SK-N-SH (cell line): ENCODE measurements at regions not wholly inside any gene's neighbourhood (a gene's known extent, or its start where the extent isn't known, plus 50 kb on each side); places are given as distances from the start of the nearest gene placed in this dataset.

ENCODE experiments used
- CTCF ChIA-PET: fragments of 300-600, 350-600 bp; formaldehyde crosslinking; extraction: SDS; loops from one replicate; lab custom pipeline; 2021; lab: Yijun Ruan, JAX
- POLR2A ChIA-PET: fragments of 350-600 bp; sonication (Branson Sonifier 250); formaldehyde crosslinking; extraction: SDS; loops from one replicate; lab custom pipeline; 2020; ENCODE audit warnings: antibody characterized with exemption, inconsistent platforms; lab: Yijun Ruan, JAX
- DNase-seq: peaks from one replicate; pipeline ENCODE4 v3.0.0; 2012
- H2AFZ ChIP-seq: fragments of 200-600 bp; sonication (generic); 2 replicates; pipeline ENCODE4 v1.8.1; 2016; ENCODE audit warnings: antibody characterized with exemption, mild to moderate bottlenecking, low read depth
- H3F3A ChIP-seq: fragments of 200-600 bp; sonication (generic); replicated peaks from 2 replicates; pipeline ENCODE3; 2016; ENCODE audit warnings: antibody characterized with exemption, mild to moderate bottlenecking; ENCODE audit not compliant: insufficient read depth
- H3K27ac ChIP-seq, 2 experiments: fragments of 200-500 bp in 1 of 2; fragments of 200-600 bp in 1 of 2; sonication (Bioruptor generic) in 1 of 2; sonication (generic), shearing (Covaris generic) in 1 of 2; 2 replicates each; pipeline versions ENCODE4 v1.5.1 to v1.6.1; 2014 to 2016; ENCODE audit warnings: low read depth in 2 of 2, inconsistent platforms in 1 of 2, low read length in 1 of 2, mild to moderate bottlenecking in 1 of 2, mixed read lengths in 1 of 2
- H3K27me3 ChIP-seq: fragments of 200-600 bp; sonication (generic), shearing (Covaris generic); 2 replicates; pipeline ENCODE4 v1.6.1; 2016; ENCODE audit warnings: mixed run types; ENCODE audit not compliant: insufficient read depth
- H3K36me3 ChIP-seq, 2 experiments: fragments of 200-500 bp in 1 of 2; fragments of 200-600 bp in 1 of 2; sonication (Bioruptor generic) in 1 of 2; sonication (generic) in 1 of 2; replicated peaks in 1 of 2; 2 replicates each; pipeline versions ENCODE3 to v1.5.1; 2014 to 2016; ENCODE audit warnings: low read length in 1 of 2, mild to moderate bottlenecking in 1 of 2; ENCODE audit not compliant: insufficient read depth in 2 of 2, control insufficient read depth in 1 of 2
- H3K4me1 ChIP-seq, 2 experiments: fragments of 200-500 bp in 1 of 2; fragments of 200-600 bp in 1 of 2; sonication (Bioruptor generic) in 1 of 2; sonication (generic), shearing (Covaris generic) in 1 of 2; 2 replicates each; pipeline versions ENCODE4 v1.5.1 to v1.6.1; 2014 to 2016; ENCODE audit warnings: low read depth in 1 of 2, low read length in 1 of 2, mixed run types in 1 of 2; ENCODE audit not compliant: insufficient read depth in 2 of 2, control insufficient read depth in 1 of 2
- H3K4me2 ChIP-seq: fragments of 200-600 bp; sonication (generic), shearing (Covaris generic); 2 replicates; pipeline ENCODE4 v1.6.1; 2017; ENCODE audit warnings: mixed run types
- H3K4me3 ChIP-seq, 2 experiments: fragments of 200-500 bp in 1 of 2; fragments of 200-600 bp in 1 of 2; sonication (Bioruptor generic) in 1 of 2; sonication (generic), shearing (Covaris generic) in 1 of 2; 2 replicates each; pipeline versions ENCODE4 v1.5.1 to v1.8.1; 2014 to 2016; ENCODE audit warnings: low read depth in 2 of 2, inconsistent platforms in 1 of 2, low read length in 1 of 2, mild to moderate bottlenecking in 1 of 2, mixed read lengths in 1 of 2, moderate library complexity in 1 of 2
- H3K79me2 ChIP-seq: fragments of 200-600 bp; sonication (generic); 2 replicates; pipeline ENCODE4 v1.8.1; 2017; ENCODE audit warnings: mild to moderate bottlenecking; ENCODE audit not compliant: insufficient read depth
- H3K9ac ChIP-seq: fragments of 200-600 bp; sonication (generic); 2 replicates; pipeline ENCODE4 v1.6.1; 2017; ENCODE audit warnings: mixed run types
- H3K9me2 ChIP-seq: fragments of 200-600 bp; sonication (generic); 2 replicates; pipeline ENCODE4 v1.6.1; 2017; ENCODE audit warnings: mixed run types
- H3K9me3 ChIP-seq: fragments of 200-600 bp; sonication (generic); 2 replicates; pipeline ENCODE4 v1.6.1; 2017; ENCODE audit warnings: mixed run types, mild to moderate bottlenecking, moderate library complexity
- H4K20me1 ChIP-seq: fragments of 200-600 bp; sonication (generic); 2 replicates; pipeline ENCODE4 v1.6.1; 2017; ENCODE audit warnings: mild to moderate bottlenecking, mixed run types; ENCODE audit not compliant: insufficient read depth
- CHD2 ChIP-seq: fragments of 150-350 bp; IDR thresholded peaks from 2 replicates; pipeline ENCODE4 v1.6.1; 2018; ENCODE audit warnings: low read length; ENCODE audit not compliant: partially characterized antibody
- CTCF ChIP-seq: fragments of 200-600 bp; sonication (generic); IDR thresholded peaks from 2 replicates; pipeline ENCODE4 v1.6.1; 2017; ENCODE audit warnings: antibody characterized with exemption, mild to moderate bottlenecking, moderate library complexity
- EP300 ChIP-seq, 2 experiments: IDR thresholded peaks; 2 replicates each; pipeline versions ENCODE4 v1.4.0 to v1.6.1; 2012; ENCODE audit warnings: borderline replicate concordance in 1 of 2, low read depth in 1 of 2, low read length in 1 of 2
- FOXJ3 ChIP-seq: sonication (generic); formaldehyde crosslinking; IDR thresholded peaks from 2 replicates; pipeline ENCODE4 v1.5.1; 2020; ENCODE audit warnings: mild to moderate bottlenecking, missing genetic modification reagents
- GATA2 ChIP-seq: sonication (generic); formaldehyde crosslinking; IDR thresholded peaks from 2 replicates; pipeline ENCODE4 v1.5.0; 2020; ENCODE audit warnings: mild to moderate bottlenecking, missing genetic modification reagents
- MEF2A ChIP-seq: IDR thresholded peaks from 2 replicates; pipeline ENCODE4 v1.4.0; 2012; ENCODE audit warnings: low read depth, borderline replicate concordance
- MXI1 ChIP-seq: IDR thresholded peaks from 2 replicates; pipeline ENCODE4 v1.6.1; 2012; ENCODE audit warnings: mild to moderate bottlenecking, low read depth, low read length, improper control_type of control experiment
- PBX3 ChIP-seq: IDR thresholded peaks from 2 replicates; pipeline ENCODE4; 2012
- RCOR1 ChIP-seq: fragments of 150-350 bp; IDR thresholded peaks from 2 replicates; pipeline ENCODE4 v1.6.1; 2017; ENCODE audit warnings: antibody characterized with exemption, low read length
- TCF12 ChIP-seq: IDR thresholded peaks from 2 replicates; pipeline ENCODE4 v1.4.0; 2012
- TEAD4 ChIP-seq: IDR thresholded peaks from 2 replicates; pipeline ENCODE4 v1.4.0; 2012; ENCODE audit warnings: mild to moderate bottlenecking, borderline replicate concordance; ENCODE audit not compliant: insufficient read depth
- YY1 ChIP-seq: IDR thresholded peaks from 2 replicates; pipeline ENCODE4 v1.4.0; 2012; ENCODE audit warnings: low read depth, mild to moderate bottlenecking
- WGBS: methylation state at CpG from one replicate; pipeline ENCODE4 v1.1.6; 2017; ENCODE audit warnings: low lambda C conversion rate; 5-methylcytosine and 5-hydroxymethylcytosine counted together

- Histone ChIP-seq H3K4me3 (no peak overlapping the region), H3K4me1 (peaks cover 0 to 23% of the 10 kb centered on the region in 2 experiments; a peak in 2 of 4 replicates), H3K27ac (peak overlapping the region in 1 of 2 experiments; percentile 76; a peak in 2 of 4 replicates), H3K9me2 (no peaks in the 10 kb centered on the region), H4K20me1 (no peaks in the 10 kb centered on the region), H3K79me2 (no peaks in the 10 kb centered on the region), H3K36me3 (no peaks in the 10 kb centered on the region), H2AFZ (no peak overlapping the region), H3K4me2 (no peak overlapping the region), H3K27me3 (no peaks in the 10 kb centered on the region), H3K9ac (no peak overlapping the region), H3K9me3 (no peaks in the 10 kb centered on the region), H3F3A (no peaks in the 10 kb centered on the region)
- TF ChIP-seq MXI1 = peak; percentile 38; the same call in 1 of the 2 replicates
- TF ChIP-seq GATA2 (CRISPR knock-in tag) = peak; percentile 58
- TF ChIP-seq EP300 (IDR thresholded peaks at IDR 0.05; ENCODE audit: borderline replicate concordance in 1 of 2, low read depth in 1 of 2, low read length in 1 of 2) = peak in 1 of 2 experiments; percentile 92; a peak in 2 of 4 replicates
- peak; percentile 79 for TF ChIP-seq CHD2
- no peak for TF ChIP-seq CTCF
- TF ChIP-seq RCOR1 = peak; percentile 90
- TF ChIP-seq TCF12 = peak; percentile 24; the same call in 1 of the 2 replicates
- TF ChIP-seq FOXJ3 (CRISPR knock-in tag) = peak; percentile 92
- no peak for TF ChIP-seq TEAD4
- ChIA-PET POLR2A (no interaction called here), CTCF (interaction anchor here (1.2 to 2.3 kb wide), 2 partner anchors 12 to 83 kb away, joined by 4 to 8 read pairs; no protein-coding TSS in a partner anchor)
- 62% methylated on average over 3 of the region's 3 CpGs for WGBS
- peak; percentile 41 for DNase-seq
Observed at GRCh38 chr13:39859898-39860297, 204.4 kb downstream of the COG6 start.

- H3K4me3 ChIP-seq = no peak overlapping the region
- 63% methylated on average over 2 of the region's 2 CpGs for WGBS
- H3K9me3 ChIP-seq = no peaks in the 10 kb centered on the region
- H3K9ac ChIP-seq = no peak overlapping the region
- H3K9me2 ChIP-seq = no peaks in the 10 kb centered on the region
- POLR2A ChIA-PET = no interaction called here
- peaks cover 0 to 9% of the 10 kb centered on the region in 2 experiments; a peak in 2 of 4 replicates for H3K4me1 ChIP-seq
- no peaks in the 10 kb centered on the region for H3F3A ChIP-seq
- no peak overlapping the region for H3K27ac ChIP-seq
- CTCF ChIA-PET = no interaction called here
- no peaks in the 10 kb centered on the region for H3K79me2 ChIP-seq
- H3K27me3 ChIP-seq = no peaks in the 10 kb centered on the region
- no peaks in the 10 kb centered on the region for H3K36me3 ChIP-seq
- TF ChIP-seq YY1 (no peak), MEF2A (no peak), GATA2 (CRISPR knock-in tag) (no peak), PBX3 (no peak)
- H3K4me2 ChIP-seq = no peak overlapping the region
- H2AFZ ChIP-seq = no peak overlapping the region
- H4K20me1 ChIP-seq = no peaks in the 10 kb centered on the region
- no peak for DNase-seq
Observed at GRCh38 chr13:39862900-39863299, 207.4 kb downstream of the COG6 start.
